WTC11 (cell line): ENCODE measurements at regions not wholly inside any gene's neighbourhood (a gene's known extent, or its start where the extent isn't known, plus 50 kb on each side); places are given as distances from the start of the nearest gene placed in this dataset.

Source experiments
- ATAC-seq: fragments of 200-7000 bp; cut with Tn5 transposase; 2 replicates; pipeline ENCODE4 v1.10.0; 2021; ENCODE audit warnings: mild to moderate bottlenecking, moderate library complexity
- CTCF ChIA-PET: fragments of 300-600 bp; sonication (Branson Sonifier 250); formaldehyde crosslinking; loops from one replicate; lab custom pipeline; 2021; ENCODE audit warnings: antibody characterized with exemption; lab: Charles Lee
- POLR2A ChIA-PET: fragments of 350-600 bp; sonication (Branson Sonifier 250); formaldehyde crosslinking; loops from one replicate; lab custom pipeline; 2021; ENCODE audit warnings: antibody characterized with exemption; lab: Charles Lee
- DNase-seq: peaks from one replicate; pipeline ENCODE4 v3.0.0; 2021; ENCODE audit warnings: low spot score
- H3K27ac Mint-ChIP-seq: 2 replicates; pipeline ENCODE4 v1.8.0; 2021; ENCODE audit warnings: mixed read lengths
- H3K27me3 Mint-ChIP-seq: 2 replicates; pipeline ENCODE4 v1.8.0; 2021; ENCODE audit warnings: low read depth, mild to moderate bottlenecking, moderate library complexity, mixed read lengths
- H3K36me3 Mint-ChIP-seq: 2 replicates; pipeline ENCODE4 v1.8.0; 2021; ENCODE audit warnings: mixed read lengths
- H3K4me1 Mint-ChIP-seq: 2 replicates; pipeline ENCODE4 v1.8.0; 2022; ENCODE audit warnings: mixed read lengths
- H3K4me3 Mint-ChIP-seq: 2 replicates; pipeline ENCODE4 v1.8.0; 2021; ENCODE audit warnings: mild to moderate bottlenecking, moderate library complexity, mixed read lengths
- H3K9me3 Mint-ChIP-seq: 2 replicates; pipeline ENCODE4 v1.8.0; 2021; ENCODE audit warnings: mixed read lengths
- CREB1 ChIP-seq: sonication (generic); formaldehyde crosslinking; IDR thresholded peaks from 2 replicates; pipeline ENCODE4 v1.8.0; 2023; ENCODE audit warnings: mild to moderate bottlenecking, missing genetic modification reagents
- EMX1 ChIP-seq: fragments of 250-450 bp; sonication (Bioruptor Pico); IDR thresholded peaks from 2 replicates; pipeline ENCODE4 v1.8.0; 2021; ENCODE audit warnings: mild to moderate bottlenecking
- GABPB1 ChIP-seq: sonication (generic); formaldehyde crosslinking; IDR thresholded peaks from 2 replicates; pipeline ENCODE4 v1.8.1; 2023; ENCODE audit warnings: mild to moderate bottlenecking, missing genetic modification reagents
- OVOL2 ChIP-seq: fragments of 250-450 bp; sonication (Bioruptor Pico); IDR thresholded peaks from 2 replicates; pipeline ENCODE4 v1.9.0; 2021; ENCODE audit warnings: mild to moderate bottlenecking, borderline replicate concordance
- SMAD3 ChIP-seq: sonication (generic); formaldehyde crosslinking; IDR thresholded peaks from 2 replicates; pipeline ENCODE4 v1.8.0; 2022; ENCODE audit warnings: missing genetic modification reagents, mild to moderate bottlenecking, borderline replicate concordance
- TCF7 ChIP-seq: sonication (generic); formaldehyde crosslinking; IDR thresholded peaks from 2 replicates; pipeline ENCODE4 v1.8.0; 2022; ENCODE audit warnings: mild to moderate bottlenecking, low read depth, missing genetic modification reagents, moderate library complexity
- ZNF121 ChIP-seq: sonication (generic); formaldehyde crosslinking; IDR thresholded peaks from 2 replicates; pipeline ENCODE4 v1.8.0; 2023; ENCODE audit warnings: missing genetic modification reagents
- TF ChIP-seq, protein P1 (sequence below): fragments of 250-450 bp; sonication (Bioruptor Pico); IDR thresholded peaks from 2 replicates; pipeline ENCODE4 v1.9.0; 2021; ENCODE audit warnings: mild to moderate bottlenecking, borderline replicate concordance
- TF ChIP-seq, protein P2 (sequence below): sonication (generic); formaldehyde crosslinking; IDR thresholded peaks from 2 replicates; pipeline ENCODE4 v1.8.1; 2022; ENCODE audit warnings: mild to moderate bottlenecking, moderate library complexity, missing genetic modification reagents
- TF ChIP-seq, protein P3 (sequence below): sonication (generic); formaldehyde crosslinking; IDR thresholded peaks from 2 replicates; pipeline ENCODE4 v1.8.1; 2022; ENCODE audit warnings: low read depth, mild to moderate bottlenecking, moderate library complexity, missing genetic modification reagents, borderline replicate concordance
- TF ChIP-seq, protein P4 (sequence below): sonication (generic); formaldehyde crosslinking; IDR thresholded peaks from 2 replicates; pipeline ENCODE4 v1.8.1; 2022; ENCODE audit warnings: mild to moderate bottlenecking, missing genetic modification reagents, moderate library complexity, borderline replicate concordance
- TF ChIP-seq, protein P5 (sequence below): sonication (generic); formaldehyde crosslinking; IDR thresholded peaks from 2 replicates; pipeline ENCODE4 v1.8.1; 2023; ENCODE audit warnings: mild to moderate bottlenecking, missing genetic modification reagents, moderate library complexity
- TF ChIP-seq, protein P6 (sequence below): fragments of 250-450 bp; sonication (Bioruptor Pico); IDR thresholded peaks from 2 replicates; pipeline ENCODE4 v1.9.0; 2021; ENCODE audit warnings: mild to moderate bottlenecking
- TF ChIP-seq, protein P7 (sequence below): sonication (generic); formaldehyde crosslinking; IDR thresholded peaks from 2 replicates; pipeline ENCODE4 v1.8.0; 2022; ENCODE audit warnings: missing genetic modification reagents

DNA sequence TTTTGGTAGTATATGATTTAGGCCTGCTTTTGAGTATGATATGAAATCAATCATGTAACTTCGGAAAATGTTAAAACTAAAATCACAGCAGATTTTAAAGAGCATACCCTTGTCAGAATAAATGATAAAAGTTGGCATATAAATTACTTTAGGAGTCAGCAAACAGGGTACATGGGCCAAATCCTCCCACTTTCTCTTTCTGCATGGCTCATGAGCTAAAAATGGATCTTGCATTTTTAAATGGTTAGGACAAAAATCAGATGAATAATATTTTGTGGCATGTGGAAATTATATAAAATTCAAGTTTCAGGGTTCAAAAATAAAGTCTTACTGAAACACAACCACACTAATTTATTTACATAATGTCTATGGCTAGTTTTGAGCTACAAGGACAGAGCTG lies 214.9 kb downstream of the GASK1B start (continued):
- TF ChIP-seq, protein P1, sequence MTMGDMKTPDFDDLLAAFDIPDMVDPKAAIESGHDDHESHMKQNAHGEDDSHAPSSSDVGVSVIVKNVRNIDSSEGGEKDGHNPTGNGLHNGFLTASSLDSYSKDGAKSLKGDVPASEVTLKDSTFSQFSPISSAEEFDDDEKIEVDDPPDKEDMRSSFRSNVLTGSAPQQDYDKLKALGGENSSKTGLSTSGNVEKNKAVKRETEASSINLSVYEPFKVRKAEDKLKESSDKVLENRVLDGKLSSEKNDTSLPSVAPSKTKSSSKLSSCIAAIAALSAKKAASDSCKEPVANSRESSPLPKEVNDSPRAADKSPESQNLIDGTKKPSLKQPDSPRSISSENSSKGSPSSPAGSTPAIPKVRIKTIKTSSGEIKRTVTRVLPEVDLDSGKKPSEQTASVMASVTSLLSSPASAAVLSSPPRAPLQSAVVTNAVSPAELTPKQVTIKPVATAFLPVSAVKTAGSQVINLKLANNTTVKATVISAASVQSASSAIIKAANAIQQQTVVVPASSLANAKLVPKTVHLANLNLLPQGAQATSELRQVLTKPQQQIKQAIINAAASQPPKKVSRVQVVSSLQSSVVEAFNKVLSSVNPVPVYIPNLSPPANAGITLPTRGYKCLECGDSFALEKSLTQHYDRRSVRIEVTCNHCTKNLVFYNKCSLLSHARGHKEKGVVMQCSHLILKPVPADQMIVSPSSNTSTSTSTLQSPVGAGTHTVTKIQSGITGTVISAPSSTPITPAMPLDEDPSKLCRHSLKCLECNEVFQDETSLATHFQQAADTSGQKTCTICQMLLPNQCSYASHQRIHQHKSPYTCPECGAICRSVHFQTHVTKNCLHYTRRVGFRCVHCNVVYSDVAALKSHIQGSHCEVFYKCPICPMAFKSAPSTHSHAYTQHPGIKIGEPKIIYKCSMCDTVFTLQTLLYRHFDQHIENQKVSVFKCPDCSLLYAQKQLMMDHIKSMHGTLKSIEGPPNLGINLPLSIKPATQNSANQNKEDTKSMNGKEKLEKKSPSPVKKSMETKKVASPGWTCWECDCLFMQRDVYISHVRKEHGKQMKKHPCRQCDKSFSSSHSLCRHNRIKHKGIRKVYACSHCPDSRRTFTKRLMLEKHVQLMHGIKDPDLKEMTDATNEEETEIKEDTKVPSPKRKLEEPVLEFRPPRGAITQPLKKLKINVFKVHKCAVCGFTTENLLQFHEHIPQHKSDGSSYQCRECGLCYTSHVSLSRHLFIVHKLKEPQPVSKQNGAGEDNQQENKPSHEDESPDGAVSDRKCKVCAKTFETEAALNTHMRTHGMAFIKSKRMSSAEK, result no peak
- TF ChIP-seq ZNF121 (CRISPR knock-in tag) (no peak), CREB1 (CRISPR knock-in tag) (no peak), GABPB1 (no peak)
- TF ChIP-seq, protein P2, sequence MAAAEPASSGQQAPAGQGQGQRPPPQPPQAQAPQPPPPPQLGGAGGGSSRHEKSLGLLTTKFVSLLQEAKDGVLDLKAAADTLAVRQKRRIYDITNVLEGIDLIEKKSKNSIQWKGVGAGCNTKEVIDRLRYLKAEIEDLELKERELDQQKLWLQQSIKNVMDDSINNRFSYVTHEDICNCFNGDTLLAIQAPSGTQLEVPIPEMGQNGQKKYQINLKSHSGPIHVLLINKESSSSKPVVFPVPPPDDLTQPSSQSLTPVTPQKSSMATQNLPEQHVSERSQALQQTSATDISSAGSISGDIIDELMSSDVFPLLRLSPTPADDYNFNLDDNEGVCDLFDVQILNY (CRISPR knock-in tag), result no peak
- TF ChIP-seq, protein P3, sequence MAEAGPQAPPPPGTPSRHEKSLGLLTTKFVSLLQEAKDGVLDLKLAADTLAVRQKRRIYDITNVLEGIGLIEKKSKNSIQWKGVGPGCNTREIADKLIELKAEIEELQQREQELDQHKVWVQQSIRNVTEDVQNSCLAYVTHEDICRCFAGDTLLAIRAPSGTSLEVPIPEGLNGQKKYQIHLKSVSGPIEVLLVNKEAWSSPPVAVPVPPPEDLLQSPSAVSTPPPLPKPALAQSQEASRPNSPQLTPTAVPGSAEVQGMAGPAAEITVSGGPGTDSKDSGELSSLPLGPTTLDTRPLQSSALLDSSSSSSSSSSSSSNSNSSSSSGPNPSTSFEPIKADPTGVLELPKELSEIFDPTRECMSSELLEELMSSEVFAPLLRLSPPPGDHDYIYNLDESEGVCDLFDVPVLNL, result no peak
- TF ChIP-seq, protein P4, sequence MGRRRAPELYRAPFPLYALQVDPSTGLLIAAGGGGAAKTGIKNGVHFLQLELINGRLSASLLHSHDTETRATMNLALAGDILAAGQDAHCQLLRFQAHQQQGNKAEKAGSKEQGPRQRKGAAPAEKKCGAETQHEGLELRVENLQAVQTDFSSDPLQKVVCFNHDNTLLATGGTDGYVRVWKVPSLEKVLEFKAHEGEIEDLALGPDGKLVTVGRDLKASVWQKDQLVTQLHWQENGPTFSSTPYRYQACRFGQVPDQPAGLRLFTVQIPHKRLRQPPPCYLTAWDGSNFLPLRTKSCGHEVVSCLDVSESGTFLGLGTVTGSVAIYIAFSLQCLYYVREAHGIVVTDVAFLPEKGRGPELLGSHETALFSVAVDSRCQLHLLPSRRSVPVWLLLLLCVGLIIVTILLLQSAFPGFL (CRISPR knock-in tag), result no peak
- TF ChIP-seq, protein P5, sequence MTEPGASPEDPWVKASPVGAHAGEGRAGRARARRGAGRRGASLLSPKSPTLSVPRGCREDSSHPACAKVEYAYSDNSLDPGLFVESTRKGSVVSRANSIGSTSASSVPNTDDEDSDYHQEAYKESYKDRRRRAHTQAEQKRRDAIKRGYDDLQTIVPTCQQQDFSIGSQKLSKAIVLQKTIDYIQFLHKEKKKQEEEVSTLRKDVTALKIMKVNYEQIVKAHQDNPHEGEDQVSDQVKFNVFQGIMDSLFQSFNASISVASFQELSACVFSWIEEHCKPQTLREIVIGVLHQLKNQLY, result no peak

DNA sequence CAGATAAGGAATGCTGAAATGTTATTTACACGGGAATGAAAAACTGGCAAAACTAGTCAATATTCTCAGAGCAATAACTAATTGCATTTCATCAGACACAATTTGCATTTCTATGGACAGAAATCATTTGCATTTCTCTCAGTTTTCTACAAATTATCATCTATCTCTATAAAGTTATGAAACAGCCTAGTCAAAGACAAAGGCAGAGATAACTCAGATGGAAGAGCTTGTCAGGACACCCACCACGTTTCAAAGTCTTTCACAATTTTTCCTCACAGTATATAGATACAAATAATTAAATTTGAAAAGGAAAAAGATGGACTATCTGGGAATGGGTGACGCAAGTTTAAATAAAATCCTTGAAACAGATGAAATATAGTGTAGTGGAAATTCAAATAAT lies 230.8 kb downstream of the GASK1B start:
- CTCF ChIA-PET, result no interaction called here
- H3K27me3 Mint-ChIP-seq, result no peaks in the 10 kb centered on the region
- DNase-seq, result no peak
- H3K36me3 Mint-ChIP-seq, result no peaks in the 10 kb centered on the region
- no peak for ATAC-seq
- peaks cover 5% of the 10 kb centered on the region; the same call in 1 of the 2 replicates for H3K9me3 Mint-ChIP-seq
- H3K4me1 Mint-ChIP-seq, result peaks cover 5% of the 10 kb centered on the region; the same call in 1 of the 2 replicates
- POLR2A ChIA-PET, result no interaction called here
- TF ChIP-seq EMX1 (CRISPR knock-in tag), result no peak
- no peak for TF ChIP-seq SMAD3 (CRISPR knock-in tag)
- TF ChIP-seq ZNF121 (CRISPR knock-in tag), result no peak
- no peak for TF ChIP-seq OVOL2 (CRISPR knock-in tag)
- TF ChIP-seq, protein P6, sequence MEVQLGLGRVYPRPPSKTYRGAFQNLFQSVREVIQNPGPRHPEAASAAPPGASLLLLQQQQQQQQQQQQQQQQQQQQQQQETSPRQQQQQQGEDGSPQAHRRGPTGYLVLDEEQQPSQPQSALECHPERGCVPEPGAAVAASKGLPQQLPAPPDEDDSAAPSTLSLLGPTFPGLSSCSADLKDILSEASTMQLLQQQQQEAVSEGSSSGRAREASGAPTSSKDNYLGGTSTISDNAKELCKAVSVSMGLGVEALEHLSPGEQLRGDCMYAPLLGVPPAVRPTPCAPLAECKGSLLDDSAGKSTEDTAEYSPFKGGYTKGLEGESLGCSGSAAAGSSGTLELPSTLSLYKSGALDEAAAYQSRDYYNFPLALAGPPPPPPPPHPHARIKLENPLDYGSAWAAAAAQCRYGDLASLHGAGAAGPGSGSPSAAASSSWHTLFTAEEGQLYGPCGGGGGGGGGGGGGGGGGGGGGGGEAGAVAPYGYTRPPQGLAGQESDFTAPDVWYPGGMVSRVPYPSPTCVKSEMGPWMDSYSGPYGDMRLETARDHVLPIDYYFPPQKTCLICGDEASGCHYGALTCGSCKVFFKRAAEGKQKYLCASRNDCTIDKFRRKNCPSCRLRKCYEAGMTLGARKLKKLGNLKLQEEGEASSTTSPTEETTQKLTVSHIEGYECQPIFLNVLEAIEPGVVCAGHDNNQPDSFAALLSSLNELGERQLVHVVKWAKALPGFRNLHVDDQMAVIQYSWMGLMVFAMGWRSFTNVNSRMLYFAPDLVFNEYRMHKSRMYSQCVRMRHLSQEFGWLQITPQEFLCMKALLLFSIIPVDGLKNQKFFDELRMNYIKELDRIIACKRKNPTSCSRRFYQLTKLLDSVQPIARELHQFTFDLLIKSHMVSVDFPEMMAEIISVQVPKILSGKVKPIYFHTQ (CRISPR knock-in tag), result no peak
- TF ChIP-seq, protein P7, sequence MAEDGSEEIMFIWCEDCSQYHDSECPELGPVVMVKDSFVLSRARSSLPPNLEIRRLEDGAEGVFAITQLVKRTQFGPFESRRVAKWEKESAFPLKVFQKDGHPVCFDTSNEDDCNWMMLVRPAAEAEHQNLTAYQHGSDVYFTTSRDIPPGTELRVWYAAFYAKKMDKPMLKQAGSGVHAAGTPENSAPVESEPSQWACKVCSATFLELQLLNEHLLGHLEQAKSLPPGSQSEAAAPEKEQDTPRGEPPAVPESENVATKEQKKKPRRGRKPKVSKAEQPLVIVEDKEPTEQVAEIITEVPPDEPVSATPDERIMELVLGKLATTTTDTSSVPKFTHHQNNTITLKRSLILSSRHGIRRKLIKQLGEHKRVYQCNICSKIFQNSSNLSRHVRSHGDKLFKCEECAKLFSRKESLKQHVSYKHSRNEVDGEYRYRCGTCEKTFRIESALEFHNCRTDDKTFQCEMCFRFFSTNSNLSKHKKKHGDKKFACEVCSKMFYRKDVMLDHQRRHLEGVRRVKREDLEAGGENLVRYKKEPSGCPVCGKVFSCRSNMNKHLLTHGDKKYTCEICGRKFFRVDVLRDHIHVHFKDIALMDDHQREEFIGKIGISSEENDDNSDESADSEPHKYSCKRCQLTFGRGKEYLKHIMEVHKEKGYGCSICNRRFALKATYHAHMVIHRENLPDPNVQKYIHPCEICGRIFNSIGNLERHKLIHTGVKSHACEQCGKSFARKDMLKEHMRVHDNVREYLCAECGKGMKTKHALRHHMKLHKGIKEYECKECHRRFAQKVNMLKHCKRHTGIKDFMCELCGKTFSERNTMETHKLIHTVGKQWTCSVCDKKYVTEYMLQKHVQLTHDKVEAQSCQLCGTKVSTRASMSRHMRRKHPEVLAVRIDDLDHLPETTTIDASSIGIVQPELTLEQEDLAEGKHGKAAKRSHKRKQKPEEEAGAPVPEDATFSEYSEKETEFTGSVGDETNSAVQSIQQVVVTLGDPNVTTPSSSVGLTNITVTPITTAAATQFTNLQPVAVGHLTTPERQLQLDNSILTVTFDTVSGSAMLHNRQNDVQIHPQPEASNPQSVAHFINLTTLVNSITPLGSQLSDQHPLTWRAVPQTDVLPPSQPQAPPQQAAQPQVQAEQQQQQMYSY (CRISPR knock-in tag), result no peak
- TF ChIP-seq TCF7 (CRISPR knock-in tag), result no peak
- H3K4me3 Mint-ChIP-seq, result no peak overlapping the region
- H3K27ac Mint-ChIP-seq, result no peak overlapping the region
